DMS 273 (cell line): ENCODE measurements at regions not wholly inside any gene's neighbourhood (a gene's known extent, or its start where the extent isn't known, plus 50 kb on each side); places are given as distances from the start of the nearest gene placed in this dataset.

Source experiments
- DNase-seq: peaks from one replicate; lab custom pipeline; 2025; ENCODE audit not compliant: unreplicated experiment; lab: John Stamatoyannopoulos, UW

- DNase-seq, result no peak
Measured at GRCh38 chr6:40645043-40645442, 57.9 kb upstream of the LRFN2 start.

- DNase-seq, result no peak
Measured at GRCh38 chr6:40642837-40643236, 55.7 kb upstream of the LRFN2 start.

- no peak for DNase-seq
Measured at GRCh38 chr6:40642190-40642589, 55.0 kb upstream of the LRFN2 start.

DNA sequence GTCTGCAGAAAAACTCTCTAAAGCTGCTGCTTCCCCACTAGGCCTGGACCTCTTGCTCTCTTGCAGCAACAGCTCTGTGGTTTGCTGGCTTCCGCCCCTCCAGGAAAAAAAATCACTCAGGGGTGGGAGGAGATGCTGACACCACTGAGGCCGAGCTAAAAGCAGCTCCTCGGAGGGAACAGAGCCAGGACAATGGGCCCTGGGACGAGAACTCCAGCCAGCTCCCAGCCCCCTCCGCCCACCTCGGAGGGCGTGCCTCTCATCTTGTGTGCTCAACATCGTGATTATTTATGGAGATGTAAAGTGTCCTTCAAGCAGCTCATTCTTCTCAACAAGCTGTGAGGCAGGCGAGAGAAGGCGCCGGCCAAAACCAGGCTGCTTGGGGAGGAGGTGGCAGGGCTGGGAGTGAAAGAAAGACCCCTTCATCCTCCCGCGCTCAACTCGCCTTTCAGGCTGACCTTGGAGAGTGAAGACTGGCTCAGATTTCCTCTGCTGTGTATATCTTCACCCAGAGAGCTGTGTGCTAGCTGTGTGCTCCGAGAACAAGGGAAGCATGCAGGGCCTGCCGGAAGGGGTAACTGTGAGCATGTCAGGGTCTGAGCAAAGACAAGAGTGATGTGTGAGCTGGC, 53.5 kb upstream of the LRFN2 start:
- DNase-seq, result no peak
